H9 (cell line): ENCODE measurements at regions not wholly inside any gene's neighbourhood (a gene's known extent, or its start where the extent isn't known, plus 50 kb on each side); places are given as distances from the start of the nearest gene placed in this dataset.
A peak's percentile ranks its signal among the peaks of the same experiment; 100 is the strongest.

Experiments
- DNase-seq: peaks from one replicate; pipeline ENCODE4 v3.0.0-alpha.2; 2017
- H2AFZ ChIP-seq: one replicate; pipeline ENCODE4 v1.6.1; 2013; ENCODE audit warnings: mild to moderate bottlenecking, low read length, control low read depth, moderate library complexity
- H2AK5ac ChIP-seq: 2 replicates; pipeline ENCODE4 v1.6.1; 2013; ENCODE audit warnings: low read length, control low read depth, mixed read lengths; ENCODE audit not compliant: insufficient read length
- H2BK120ac ChIP-seq: one replicate; pipeline ENCODE4 v1.6.1; 2013; ENCODE audit warnings: low read depth, mild to moderate bottlenecking, low read length, control low read depth, inconsistent platforms; ENCODE audit not compliant: poor library complexity, severe bottlenecking
- H2BK12ac ChIP-seq: 2 replicates; pipeline ENCODE4 v1.6.1; 2013; ENCODE audit warnings: low read length, control low read depth, mixed read lengths, low read depth; ENCODE audit not compliant: insufficient read length
- H2BK15ac ChIP-seq: 2 replicates; pipeline ENCODE4 v1.6.1; 2013; ENCODE audit warnings: low read depth, low read length, control low read depth
- H2BK20ac ChIP-seq: one replicate; pipeline ENCODE4 v1.6.1; 2013; ENCODE audit warnings: low read depth, mild to moderate bottlenecking, low read length, control low read depth, inconsistent platforms; ENCODE audit not compliant: poor library complexity, severe bottlenecking
- H2BK5ac ChIP-seq: 2 replicates; pipeline ENCODE4 v1.6.1; 2013; ENCODE audit warnings: low read length, control low read depth, mixed read lengths; ENCODE audit not compliant: insufficient read length
- H3K14ac ChIP-seq: 2 replicates; pipeline ENCODE4 v1.6.1; 2013; ENCODE audit warnings: low read length, control low read depth; ENCODE audit not compliant: insufficient read depth
- H3K18ac ChIP-seq: 2 replicates; pipeline ENCODE4 v1.6.1; 2013; ENCODE audit warnings: low read depth, mild to moderate bottlenecking, mixed read lengths, low read length, control low read depth; ENCODE audit not compliant: insufficient read length
- H3K23ac ChIP-seq: 2 replicates; pipeline ENCODE4 v1.6.1; 2013; ENCODE audit warnings: low read length, control low read depth, mixed read lengths, low read depth; ENCODE audit not compliant: insufficient read length
- H3K23me2 ChIP-seq: 2 replicates; pipeline ENCODE4 v1.6.1; 2013; ENCODE audit warnings: low read depth, mild to moderate bottlenecking, mixed read lengths, low read length, control low read depth; ENCODE audit not compliant: insufficient read length, poor library complexity, severe bottlenecking
- H3K27ac ChIP-seq: 2 replicates; pipeline ENCODE4 v1.5.1; 2013; ENCODE audit warnings: low read length, control low read depth, mixed read lengths, low read depth; ENCODE audit not compliant: insufficient read length
- H3K27me3 ChIP-seq: 2 replicates; pipeline ENCODE4 v1.6.1; 2013; ENCODE audit warnings: low read length, control low read depth, inconsistent platforms; ENCODE audit not compliant: insufficient read depth
- H3K4ac ChIP-seq: 2 replicates; pipeline ENCODE4 v1.6.1; 2013; ENCODE audit warnings: low read depth, mild to moderate bottlenecking, control low read depth, inconsistent platforms, low read length, moderate library complexity
- H3K4me1 ChIP-seq: 2 replicates; pipeline ENCODE4 v1.6.1; 2013; ENCODE audit warnings: low read length, control low read depth, inconsistent platforms; ENCODE audit not compliant: insufficient read depth
- H3K4me2 ChIP-seq: 2 replicates; pipeline ENCODE4 v1.6.1; 2013; ENCODE audit warnings: low read length, control low read depth, mixed read lengths; ENCODE audit not compliant: insufficient read length, insufficient read depth
- H3K56ac ChIP-seq: 2 replicates; pipeline ENCODE4 v1.6.1; 2013; ENCODE audit warnings: low read depth, mild to moderate bottlenecking, mixed read lengths, low read length, control low read depth; ENCODE audit not compliant: insufficient read length
- H3K79me1 ChIP-seq: 2 replicates; pipeline ENCODE4 v1.6.1; 2013; ENCODE audit warnings: low read depth, mild to moderate bottlenecking, moderate library complexity, low read length, control low read depth, inconsistent platforms; ENCODE audit not compliant: insufficient read depth, poor library complexity, severe bottlenecking
- H3K79me2 ChIP-seq: 2 replicates; pipeline ENCODE4 v1.6.1; 2013; ENCODE audit warnings: low read length, control low read depth, inconsistent platforms; ENCODE audit not compliant: insufficient read depth
- H3K9ac ChIP-seq: 2 replicates; pipeline ENCODE4 v1.6.1; 2013; ENCODE audit warnings: low read length, control low read depth, mixed read lengths; ENCODE audit not compliant: insufficient read length; ENCODE audit errors: extremely low read depth
- H3K9me3 ChIP-seq: one replicate; pipeline ENCODE4 v1.6.1; 2013; ENCODE audit warnings: low read depth, low read length, inconsistent platforms; ENCODE audit not compliant: control insufficient read depth
- H3T11ph ChIP-seq: one replicate; pipeline ENCODE4 v1.6.1; 2013; ENCODE audit warnings: mild to moderate bottlenecking, low read length, control low read depth, inconsistent platforms
- H4K20me1 ChIP-seq: one replicate; pipeline ENCODE4 v1.6.1; 2013; ENCODE audit not compliant: control insufficient read depth, insufficient read length, insufficient read depth
- H4K5ac ChIP-seq: 2 replicates; pipeline ENCODE4 v1.6.1; 2013; ENCODE audit warnings: low read depth, mild to moderate bottlenecking, mixed read lengths, low read length, control low read depth; ENCODE audit not compliant: insufficient read length
- H4K8ac ChIP-seq: replicated peaks from 2 replicates; pipeline ENCODE4 v1.6.1; 2013; ENCODE audit warnings: low read length, control low read depth, mixed read lengths, low read depth; ENCODE audit not compliant: insufficient read length
- H4K91ac ChIP-seq: 2 replicates; pipeline ENCODE4 v1.6.1; 2013; ENCODE audit warnings: low read depth, mild to moderate bottlenecking, moderate library complexity, mixed read lengths, low read length, control low read depth; ENCODE audit not compliant: insufficient read length
- H3K27ac Mint-ChIP-seq, 3 experiments: 2 replicates in 2 of 3; 3 replicates in 1 of 3; pipeline ENCODE4 v1.8.0; 2020 to 2021; ENCODE audit warnings: mixed read lengths in 3 of 3, mild to moderate bottlenecking in 1 of 3, moderate library complexity in 1 of 3
- H3K27me3 Mint-ChIP-seq: 2 replicates; pipeline ENCODE4 v1.8.0; 2021; ENCODE audit warnings: low read depth, mild to moderate bottlenecking, moderate library complexity, mixed read lengths
- H3K36me3 Mint-ChIP-seq, 3 experiments: 2 replicates in 2 of 3; 3 replicates in 1 of 3; pipeline ENCODE4 v1.8.0; 2020 to 2021; ENCODE audit warnings: low read depth in 3 of 3, mixed read lengths in 3 of 3; ENCODE audit not compliant: insufficient read depth in 1 of 3
- H3K4me1 Mint-ChIP-seq, 2 experiments: 2 replicates each; pipeline ENCODE4 v1.8.0; 2020; ENCODE audit warnings: mixed read lengths in 2 of 2
- H3K4me3 Mint-ChIP-seq, 2 experiments: 2 replicates in 1 of 2; 3 replicates in 1 of 2; pipeline ENCODE4 v1.8.0; 2020 to 2021; ENCODE audit warnings: mild to moderate bottlenecking in 2 of 2, mixed read lengths in 2 of 2, moderate library complexity in 1 of 2
- H3K9me3 Mint-ChIP-seq, 2 experiments: 2 replicates in 1 of 2; 3 replicates in 1 of 2; pipeline ENCODE4 v1.8.0; 2020; ENCODE audit warnings: mild to moderate bottlenecking in 2 of 2, mixed read lengths in 2 of 2, moderate library complexity in 1 of 2
- WGBS: extraction: QIAGEN DNeasy Blood & Tissue Kit; methylation state at CpG from one replicate; pipeline ENCODE4 v1.1.7; 2013; ENCODE audit warnings: missing lambda C conversion rate, low lambda C conversion rate, mixed read lengths; ENCODE audit not compliant: insufficient read length; ENCODE audit errors: extremely low coverage; 5-methylcytosine and 5-hydroxymethylcytosine counted together
- TF ChIP-seq, protein P1 (sequence below): fragments of 200-600 bp; sonication (generic); conservative IDR thresholded peaks from 3 replicates; pipeline ENCODE4 v1.8.0; 2021; ENCODE audit warnings: antibody characterized with exemption, mild to moderate bottlenecking

DNA sequence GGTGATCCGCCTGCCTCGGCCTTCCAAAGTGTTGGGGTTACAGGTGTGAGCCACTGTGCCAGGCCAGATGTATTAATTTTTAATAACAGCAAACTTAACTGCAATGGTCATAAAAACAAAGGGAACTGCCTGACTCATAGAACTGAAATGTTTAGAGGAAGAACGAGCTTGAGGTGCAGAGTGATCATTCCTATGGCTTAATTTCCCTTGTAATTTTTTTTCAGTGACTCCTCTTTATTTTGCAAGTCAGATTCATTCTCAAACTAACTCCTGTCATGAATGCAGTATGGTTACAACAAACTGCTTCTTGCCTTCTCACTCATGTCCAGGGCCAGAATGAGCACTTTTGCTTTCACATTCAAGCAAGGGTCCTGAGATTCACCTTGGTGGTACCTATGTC lies 231.3 kb downstream of the HAPSTR1 start:
- H3K4me3 Mint-ChIP-seq = no peak overlapping the region
- Histone ChIP-seq H2BK15ac (no peak overlapping the region), H3K79me2 (no peaks in the 10 kb centered on the region), H3K23ac (no peak overlapping the region), H2AFZ (no peak overlapping the region), H4K5ac (no peak overlapping the region), H3K27ac (no peak overlapping the region), H3K9ac (no peak overlapping the region), H3K4me1 (peaks cover 4% of the 10 kb centered on the region; the same call in 1 of the 2 replicates), H3K14ac (no peak overlapping the region), H3T11ph (no peak overlapping the region), H4K20me1 (no peaks in the 10 kb centered on the region), H2BK5ac (no peak overlapping the region), H2AK5ac (no peak overlapping the region), H3K18ac (no peak overlapping the region), H4K91ac (no peak overlapping the region), H2BK120ac (no peak overlapping the region), H3K79me1 (no peaks in the 10 kb centered on the region), H2BK20ac (no peak overlapping the region), H3K4me2 (no peak overlapping the region), H3K23me2 (no peaks in the 10 kb centered on the region), H3K9me3 (no peaks in the 10 kb centered on the region), H3K4ac (no peak overlapping the region), H3K56ac (no peak overlapping the region), H3K27me3 (no peaks in the 10 kb centered on the region), H2BK12ac (no peak overlapping the region), H4K8ac (no peak overlapping the region)
- H3K27me3 Mint-ChIP-seq = peaks cover 2% of the 10 kb centered on the region; the same call in 1 of the 2 replicates
- DNase-seq = no peak
- H3K4me1 Mint-ChIP-seq = peaks cover 13 to 19% of the 10 kb centered on the region in 2 experiments
- H3K9me3 Mint-ChIP-seq = no peaks in the 10 kb centered on the region; a peak in 1 of 5 replicates
- TF ChIP-seq, protein P1, sequence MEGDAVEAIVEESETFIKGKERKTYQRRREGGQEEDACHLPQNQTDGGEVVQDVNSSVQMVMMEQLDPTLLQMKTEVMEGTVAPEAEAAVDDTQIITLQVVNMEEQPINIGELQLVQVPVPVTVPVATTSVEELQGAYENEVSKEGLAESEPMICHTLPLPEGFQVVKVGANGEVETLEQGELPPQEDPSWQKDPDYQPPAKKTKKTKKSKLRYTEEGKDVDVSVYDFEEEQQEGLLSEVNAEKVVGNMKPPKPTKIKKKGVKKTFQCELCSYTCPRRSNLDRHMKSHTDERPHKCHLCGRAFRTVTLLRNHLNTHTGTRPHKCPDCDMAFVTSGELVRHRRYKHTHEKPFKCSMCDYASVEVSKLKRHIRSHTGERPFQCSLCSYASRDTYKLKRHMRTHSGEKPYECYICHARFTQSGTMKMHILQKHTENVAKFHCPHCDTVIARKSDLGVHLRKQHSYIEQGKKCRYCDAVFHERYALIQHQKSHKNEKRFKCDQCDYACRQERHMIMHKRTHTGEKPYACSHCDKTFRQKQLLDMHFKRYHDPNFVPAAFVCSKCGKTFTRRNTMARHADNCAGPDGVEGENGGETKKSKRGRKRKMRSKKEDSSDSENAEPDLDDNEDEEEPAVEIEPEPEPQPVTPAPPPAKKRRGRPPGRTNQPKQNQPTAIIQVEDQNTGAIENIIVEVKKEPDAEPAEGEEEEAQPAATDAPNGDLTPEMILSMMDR = no peak
- WGBS = no CpG with 5 or more reads among the region's 3 CpGs
- peak overlapping the region in 1 of 3 experiments; percentile 22; a peak in 1 of 7 replicates for H3K27ac Mint-ChIP-seq
- H3K36me3 Mint-ChIP-seq = no peaks in the 10 kb centered on the region; a peak in 1 of 7 replicates
